ENCODE measurements at regions not wholly inside any gene's neighbourhood (a gene's known extent, or its start where the extent isn't known, plus 50 kb on each side); places are given as distances from the start of the nearest gene placed in this dataset.

GRCh38 chr2:455015-455705 lies 167.3 kb upstream of the ALKAL2 start:
- TF ChIP-seq CTCF (IDR thresholded peaks at IDR 0.05 in 4 of 5, conservative IDR thresholded peaks at IDR 0.05 in 1 of 5) = no peak
- TF ChIP-seq POLR2A (IDR thresholded peaks at IDR 0.05) = no peak

Data from gastrocnemius medialis (tissue), 4 donors.